SIG-M5 treated with dmso at 0.1 percent for 504 hours (cell line): ENCODE measurements at regions not wholly inside any gene's neighbourhood (a gene's known extent, or its start where the extent isn't known, plus 50 kb on each side); places are given as distances from the start of the nearest gene placed in this dataset.

Experiments
- DNase-seq: peaks from one replicate; lab custom pipeline; 2025; ENCODE audit not compliant: unreplicated experiment; lab: John Stamatoyannopoulos, UW

- DNase-seq = no peak
Observed at GRCh38 chr20:57860576-57860975, 150.8 kb upstream of the PMEPA1 start.

- no peak for DNase-seq
Observed at GRCh38 chr20:57857969-57858368, 148.2 kb upstream of the PMEPA1 start.

DNA sequence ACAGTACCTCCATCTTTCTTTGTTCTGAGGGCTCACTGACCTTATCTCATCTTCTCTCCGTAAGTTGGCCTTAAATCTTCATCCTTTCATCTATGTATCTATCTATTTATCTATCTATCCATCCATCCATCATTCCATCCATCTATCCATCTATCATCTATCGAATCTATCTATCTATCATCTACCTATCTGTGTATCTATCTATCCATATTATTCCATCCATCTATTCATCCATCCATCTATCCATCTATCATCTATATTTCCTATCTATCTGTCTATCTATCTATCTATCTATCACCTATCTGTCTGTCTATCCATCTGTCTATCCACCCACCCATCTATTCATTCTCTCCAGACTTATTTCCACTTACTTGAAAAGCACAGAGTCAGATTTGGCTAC lies 147.3 kb upstream of the PMEPA1 start:
- no peak for DNase-seq

- no peak for DNase-seq
Observed at GRCh38 chr20:57856658-57857057, 146.8 kb upstream of the PMEPA1 start.

- no peak for DNase-seq
Observed at GRCh38 chr20:57851796-57852195, 142.0 kb upstream of the PMEPA1 start.

GRCh38 chr20:57851025-57851682 lies 141.3 kb upstream of the PMEPA1 start:
- no peak for DNase-seq

- no peak for DNase-seq
Observed at GRCh38 chr20:57849521-57850215, 139.9 kb upstream of the PMEPA1 start.

DNA sequence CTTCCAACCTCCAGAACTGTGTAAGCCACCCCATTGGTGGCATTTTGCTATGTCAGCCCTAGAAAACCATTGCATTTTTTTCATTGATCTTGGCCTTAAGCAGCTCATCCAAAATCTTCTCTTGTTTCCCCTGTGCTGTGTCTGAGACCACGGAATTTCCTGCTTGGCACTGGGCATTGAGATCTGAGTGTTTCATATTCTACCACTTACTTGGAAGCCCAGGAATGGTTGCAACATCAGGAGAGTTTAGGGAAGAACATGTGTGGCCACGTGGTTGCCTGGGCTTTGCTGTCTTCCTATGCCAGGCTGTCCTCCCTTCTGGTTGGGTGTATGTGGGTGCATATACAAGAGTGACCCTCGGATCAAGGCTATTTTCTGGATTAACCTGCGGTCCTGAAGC lies 139.3 kb upstream of the PMEPA1 start:
- DNase-seq = no peak

DNA sequence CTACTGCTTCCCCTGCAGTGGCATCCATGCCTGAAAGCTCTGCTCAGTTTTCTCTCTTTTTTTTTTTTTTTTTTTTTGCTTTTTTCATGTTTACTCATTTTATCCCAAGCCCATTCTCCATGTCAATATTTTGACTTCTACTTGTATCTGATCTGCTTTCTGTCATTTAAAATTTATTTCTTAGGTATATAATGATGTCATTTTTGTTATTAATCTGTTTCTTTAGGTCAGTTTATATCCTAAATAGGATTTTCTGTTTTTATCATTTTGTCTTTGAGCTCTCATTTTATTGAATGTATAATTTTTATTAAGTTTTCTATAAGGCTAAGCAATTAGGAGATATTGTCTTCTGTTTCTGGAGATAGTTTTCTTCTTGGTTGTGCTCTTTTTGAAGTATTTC lies 138.5 kb upstream of the PMEPA1 start:
- DNase-seq = no peak

DNA sequence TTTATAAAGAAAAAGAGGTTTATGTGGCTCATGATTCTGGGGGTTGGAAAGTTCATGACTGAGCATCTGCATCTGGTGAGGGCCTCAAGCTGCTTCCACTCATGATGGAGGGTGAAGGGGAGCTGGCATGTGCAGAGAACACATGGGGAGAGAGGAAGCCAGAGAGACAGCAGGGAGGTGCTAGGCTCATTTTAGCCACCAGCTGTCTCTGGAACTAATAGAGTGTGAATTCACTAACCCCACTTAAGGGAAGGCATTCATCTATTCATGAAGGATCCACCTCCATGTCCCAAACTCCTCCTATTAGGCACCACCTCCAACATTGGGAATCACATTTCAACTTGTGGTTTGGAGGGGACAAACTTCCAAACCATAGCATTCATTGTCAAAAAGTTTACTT lies 137.3 kb upstream of the PMEPA1 start:
- no peak for DNase-seq

DNA sequence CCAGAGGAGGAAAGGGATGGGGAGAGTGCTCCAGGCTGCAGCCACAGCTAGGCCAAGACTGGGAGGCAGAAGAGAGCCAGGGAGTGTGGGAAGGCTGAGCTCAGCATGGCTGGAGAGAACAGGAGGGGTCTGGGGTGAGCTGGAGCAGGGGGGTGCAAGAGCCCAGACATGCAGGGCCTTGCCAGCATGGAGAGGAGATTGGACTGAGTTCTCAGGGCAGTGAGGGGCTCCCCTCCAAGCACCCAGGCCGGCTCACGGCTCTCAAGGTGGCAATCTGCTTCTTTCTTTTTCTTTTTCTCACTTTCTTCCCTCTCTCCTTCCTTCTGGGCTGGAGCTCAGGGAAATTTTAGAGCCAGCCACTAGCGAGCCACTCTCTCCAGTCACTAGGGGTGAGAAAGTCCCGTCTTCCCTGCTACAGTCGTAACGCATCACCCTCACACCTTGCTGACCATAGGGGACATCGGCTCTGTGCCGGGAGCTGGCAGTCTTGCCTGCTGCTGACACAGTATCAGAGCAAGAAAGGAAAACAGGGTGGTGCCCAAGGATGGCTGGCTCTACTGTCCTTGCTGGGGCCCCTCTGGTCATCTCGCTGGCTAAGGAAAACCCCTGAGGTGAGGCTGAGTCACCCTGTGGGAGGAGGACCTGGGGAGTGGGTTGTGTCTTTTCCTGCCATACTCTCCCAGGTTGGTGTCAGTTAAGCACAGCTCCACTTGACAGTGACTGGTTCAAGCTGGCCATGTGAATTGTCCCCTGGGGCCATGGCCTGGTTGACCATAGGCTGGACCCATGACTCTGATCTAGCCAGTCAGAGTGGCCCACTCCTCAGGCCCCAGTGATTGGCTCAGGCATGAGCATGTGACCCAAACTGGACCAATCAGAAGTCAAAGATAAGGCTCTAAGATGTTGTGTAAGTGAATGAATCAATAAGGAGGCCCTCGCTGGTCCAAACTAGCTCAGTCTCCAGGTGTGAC lies 135.1 kb upstream of the PMEPA1 start:
- DNase-seq = no peak

- no peak for DNase-seq
Observed at GRCh38 chr20:57843941-57844625, 134.3 kb upstream of the PMEPA1 start.

DNA sequence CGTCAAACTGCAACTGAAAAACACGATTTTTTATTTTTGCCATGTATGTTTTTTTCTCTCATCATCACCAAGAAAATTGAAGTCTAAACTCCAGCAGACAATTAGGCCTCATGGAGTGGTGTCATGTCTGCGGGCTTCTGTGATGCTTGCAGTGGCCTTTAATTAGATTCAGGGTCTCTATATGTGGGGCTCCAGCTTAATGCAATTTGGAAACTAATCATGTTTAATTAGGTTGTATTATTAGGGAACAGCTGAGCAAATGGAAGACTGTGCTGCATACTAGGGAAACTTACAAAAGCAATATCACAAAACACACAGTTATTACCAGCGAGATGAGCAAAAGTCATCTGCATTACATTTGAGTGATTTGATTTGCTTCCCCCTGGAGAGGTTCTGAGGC lies 132.9 kb upstream of the PMEPA1 start:
- DNase-seq = no peak

DNA sequence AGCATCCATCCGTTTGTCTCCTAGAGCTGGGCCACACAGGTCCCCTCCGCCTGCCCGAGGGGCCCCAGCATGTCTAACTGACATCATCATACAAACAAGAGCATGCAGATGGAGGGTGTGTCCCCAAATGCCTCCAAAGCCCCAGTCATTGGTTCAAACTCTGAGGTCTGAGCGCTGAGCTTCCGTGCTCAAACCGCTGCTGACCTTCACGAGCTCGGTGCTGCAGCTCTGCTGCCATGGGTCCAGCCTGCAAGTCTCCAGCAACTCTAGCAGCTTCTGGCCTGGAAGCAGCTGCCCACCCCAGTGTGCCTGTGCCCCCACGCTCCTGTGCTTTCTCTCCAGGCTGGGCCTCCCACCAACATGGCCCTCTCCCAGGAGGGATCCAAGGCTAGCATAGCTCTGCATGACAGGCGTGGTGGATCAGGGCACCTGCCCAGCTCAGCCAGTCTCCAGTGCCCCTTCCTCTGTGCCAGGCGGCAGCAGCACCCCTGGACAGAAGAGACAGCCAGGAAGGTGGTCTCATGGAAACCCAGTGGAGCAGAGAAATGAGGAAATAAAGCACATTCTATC lies 131.6 kb upstream of the PMEPA1 start:
- DNase-seq = no peak

DNA sequence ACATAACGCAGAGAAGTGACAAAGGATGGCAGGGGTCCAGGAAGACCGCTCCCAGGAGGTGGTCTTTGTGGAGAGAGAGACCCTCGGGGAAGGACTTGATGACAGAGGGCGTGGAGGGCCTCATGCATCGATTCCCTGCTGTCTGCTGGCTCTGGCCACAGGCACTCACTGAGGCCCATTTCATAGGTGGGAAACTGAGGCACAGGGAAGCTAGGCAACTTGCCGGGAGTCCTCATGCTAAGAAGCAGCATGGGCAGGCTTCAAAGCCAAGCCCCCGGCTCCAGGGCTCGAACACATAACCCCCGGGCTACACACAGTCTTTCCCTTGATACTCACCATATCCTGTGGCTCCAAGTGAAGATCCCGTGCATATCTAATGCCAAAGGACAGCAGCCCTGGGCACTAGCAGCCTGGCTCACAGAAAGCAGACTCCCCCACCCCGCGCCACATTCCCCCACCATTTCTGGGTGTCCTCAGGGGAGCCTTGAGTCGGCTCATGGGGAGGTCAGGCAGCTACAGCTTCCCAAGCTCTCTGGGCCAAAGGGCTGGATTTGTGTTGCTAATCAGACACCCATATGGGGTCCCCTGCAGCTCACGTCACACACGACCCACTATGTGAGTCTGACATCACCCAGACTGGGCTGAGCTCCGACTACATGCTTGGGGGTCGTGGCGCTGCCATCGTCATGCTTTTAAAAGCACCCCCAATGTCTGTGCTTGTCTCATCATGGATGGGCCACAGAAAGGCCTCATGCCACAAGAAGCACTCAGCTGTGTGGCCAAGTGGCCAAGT lies 130.9 kb upstream of the PMEPA1 start:
- DNase-seq = no peak

- DNase-seq = no peak
Observed at GRCh38 chr20:57840066-57840465, 130.3 kb upstream of the PMEPA1 start.

DNA sequence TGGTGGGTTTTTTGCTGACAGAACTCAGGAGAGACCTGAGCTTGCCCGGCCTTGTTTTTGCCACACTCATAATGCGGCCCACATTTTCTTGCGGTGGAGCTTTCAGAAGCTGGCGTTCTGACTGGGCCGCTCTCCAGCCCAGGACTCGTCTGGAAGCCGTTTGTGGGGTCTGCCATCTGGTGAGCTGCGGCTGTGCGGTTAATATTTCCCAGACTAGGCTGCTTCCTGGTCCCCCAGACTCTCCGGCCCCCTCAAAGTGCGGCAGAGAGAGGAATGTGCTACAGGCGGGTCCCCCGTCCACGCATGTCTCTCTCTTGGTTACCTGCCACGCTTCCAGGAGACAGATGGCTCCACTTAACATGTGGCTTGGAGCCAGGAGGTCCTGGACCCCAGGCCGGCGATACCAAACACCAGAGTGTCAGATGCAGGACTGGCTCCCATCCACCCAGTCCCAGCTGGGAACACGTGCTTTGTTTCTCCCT lies 128.9 kb upstream of the PMEPA1 start:
- DNase-seq = no peak

- no peak for DNase-seq
Observed at GRCh38 chr20:57837208-57838035, 127.6 kb upstream of the PMEPA1 start.
